Heart left ventricle (tissue), 16 donors: ENCODE measurements at regions not wholly inside any gene's neighbourhood (a gene's known extent, or its start where the extent isn't known, plus 50 kb on each side); places are given as distances from the start of the nearest gene placed in this dataset.

Source experiments
- ATAC-seq, 4 donors: fragments of 200-7000 bp; cut with Tn5 transposase; one replicate each; pipeline ENCODE4 v1.9.1; 2020 to 2022; ENCODE audit warnings: moderate library complexity in 4 of 4, mild to moderate bottlenecking in 3 of 4, moderate number of reproducible peaks in 1 of 4
- DNase-seq, 5 donors: peaks; one replicate each; pipeline ENCODE4 v3.0.0-alpha.2; 2020
- H3K27ac ChIP-seq, 12 donors: fragments of 200-600 bp; sonication (generic) in 4 of 12; one replicate each; pipeline versions ENCODE4 v1.5.0 to v1.8.0; 2016 to 2022; ENCODE audit warnings: mild to moderate bottlenecking in 2 of 12
- H3K27me3 ChIP-seq, 9 donors: fragments of 200-600 bp; sonication (generic) in 2 of 9; one replicate each; pipeline versions ENCODE4 v1.5.1 to v1.8.0; 2016 to 2022; ENCODE audit warnings: mild to moderate bottlenecking in 3 of 9
- H3K36me3 ChIP-seq, 9 donors: fragments of 200-600 bp; sonication (generic) in 2 of 9; one replicate each; pipeline versions ENCODE4 v1.5.0 to v1.8.0; 2018 to 2022; ENCODE audit warnings: mild to moderate bottlenecking in 2 of 9
- H3K4me1 ChIP-seq, 12 donors: fragments of 200-600 bp; sonication (generic) in 4 of 12; one replicate each; pipeline versions ENCODE4 v1.5.0 to v1.8.0; 2016 to 2022; ENCODE audit warnings: mild to moderate bottlenecking in 3 of 12
- H3K4me3 ChIP-seq, 12 donors: fragments of 200-600 bp; sonication (generic) in 4 of 12; one replicate each; pipeline versions ENCODE4 v1.5.0 to v1.8.0; 2017 to 2022; ENCODE audit warnings: mild to moderate bottlenecking in 9 of 12, moderate library complexity in 4 of 12
- H3K9me3 ChIP-seq, 12 donors: fragments of 200-600 bp; sonication (generic) in 4 of 12; one replicate each; pipeline versions ENCODE4 v1.5.0 to v1.8.0; 2016 to 2022; ENCODE audit warnings: mild to moderate bottlenecking in 1 of 12
- CTCF ChIP-seq, 12 donors: fragments of 200-600 bp; sonication (generic) in 4 of 12; IDR thresholded peaks; one replicate each; pipeline versions ENCODE4 v1.5.0 to v1.8.0; 2018 to 2022; ENCODE audit warnings: antibody characterized with exemption in 12 of 12, mild to moderate bottlenecking in 5 of 12
- POLR2A ChIP-seq, 2 donors: fragments of 450-650 bp; IDR thresholded peaks; one replicate each; pipeline ENCODE4 v1.6.1; 2017; ENCODE audit warnings: antibody characterized with exemption in 2 of 2, mild to moderate bottlenecking in 2 of 2, moderate library complexity in 2 of 2
- whole genome bisulfite sequencing, 4 donors: extraction: QIAGEN DNeasy Blood & Tissue Kit in 2 of 4; methylation state at CpG; one replicate each; pipeline versions ENCODE4 v1.1.5 to v1.1.7; 2013 to 2018; 5-methylcytosine and 5-hydroxymethylcytosine counted together
- intact Hi-C, 10 donors: fragments of 100-400 bp; cut with DNase I; formaldehyde crosslinking; loops; one replicate each; pipeline versions ENCODE4 v1.11.1 to v1.14.2; 2022
- donor health status: ischemic (EF 13 %, LVEDD 7.1; RV severe dilation, severe dysfunction).
- donor health status: healthy with polysubstance abuse.
- donor health status: DM: no; HTN: yes; CAD: no.
- donor health status: DM: no; HTN: no; CAD: no.
- donor health status: ischemic (EF 25% LVEDD 6.9; RV normal size, moderate dysfunction).
- donor health status: ischemic (EF 25% LVEDD 5.7; RV mildly dilated, moderate dysfunction).
- donor health status: healthy.
- donor health status: DM: yes; HTN: yes; CAD: no.
- donor health status: ischemic (EF 35%, LVEDD 5.7; RV mildly dilated, moderate dysfunction).
- donor health status: nonischemic (EF 11% LVEDD 7.7; RV severe dilation, severe dysfunction).
- donor health status: DM: yes; HTN: yes; CAD: no.
- donor health status: PGD.
- donor health status: ischemic (EF 29% LVEDD 5.4; RV normal size, mild dysfunction).
- donor health status: nonischemic (EF 23%, LVEDD 6.1; RV moderate dilation, normal function).

GRCh38 chr3:159763602-159764489, 224.8 kb upstream of the IL12A start:
- peaks cover 0 to 16% (median 0%) of the 10 kb centered on the region in 9 donors for H3K27me3 ChIP-seq
- ATAC-seq (peak; percentile 51 to 86 (median 72)), DNase-seq (peak; percentile 86 to 90 (median 89))
- TF ChIP-seq CTCF (IDR thresholded peaks at IDR 0.05) (peak in 9 of 12 donors; percentile 8 to 50 (median 33)), POLR2A (IDR thresholded peaks at IDR 0.05) (peak in 1 of 2 donors; percentile 50)
- no peaks in the 10 kb centered on the region for H3K36me3 ChIP-seq
- H3K4me3 ChIP-seq: peak overlapping the region; percentile 57 to 96 (median 84)
- no peaks in the 10 kb centered on the region for H3K9me3 ChIP-seq
- intact Hi-C loops: loop anchor here in 7 of 10 donors (2.0 to 10.0 kb wide), 14 partner anchors 31 to 149 kb away; no protein-coding TSS in a partner anchor
- H3K4me1 ChIP-seq: peaks cover 0 to 65% (median 36%) of the 10 kb centered on the region in 12 donors
- 0 to 1% (median 1%) methylated on average over 18 to 80 of the region's 80 CpGs for WGBS, 4 donors
- H3K27ac ChIP-seq: peak overlapping the region; percentile 91 to 100 (median 98)

- no peak for ATAC-seq
- Histone ChIP-seq H3K4me1 (peaks cover 0 to 70% (median 36%) of the 10 kb centered on the region in 12 donors), H3K9me3 (no peaks in the 10 kb centered on the region), H3K27me3 (peaks cover 0 to 16% (median 0%) of the 10 kb centered on the region in 9 donors), H3K36me3 (no peaks in the 10 kb centered on the region), H3K4me3 (peak overlapping the region; percentile 57 to 96 (median 84)), H3K27ac (peak overlapping the region; percentile 91 to 100 (median 98))
- DNase-seq: peak in 1 of 5 donors; percentile 66
- no peak for TF ChIP-seq POLR2A (IDR thresholded peaks at IDR 0.05)
- 0 to 1% (median 0%) methylated on average over 19 to 51 of the region's 51 CpGs for whole genome bisulfite sequencing, 4 donors
- intact Hi-C loops: loop anchor here in 9 of 10 donors (2.0 to 10.0 kb wide), 15 partner anchors 30 to 150 kb away; no protein-coding TSS in a partner anchor
Observed at GRCh38 chr3:159764490-159765029, 224.1 kb upstream of the IL12A start.

- no peaks in the 10 kb centered on the region for H3K9me3 ChIP-seq
- DNase-seq (peak; percentile 82 to 93 (median 88)), ATAC-seq (peak; percentile 28 to 73 (median 60))
- H3K36me3 ChIP-seq: peaks cover 0 to 5% (median 0%) of the 10 kb centered on the region in 9 donors
- intact Hi-C loops: loop anchor here in 8 of 10 donors (2.0 to 10.0 kb wide), 11 partner anchors 30 to 150 kb away; no protein-coding TSS in a partner anchor
- 0 to 1% (median 1%) methylated on average over 23 to 47 of the region's 47 CpGs for WGBS, 4 donors
- H3K4me3 ChIP-seq: peak overlapping the region; percentile 57 to 96 (median 84)
- peak overlapping the region; percentile 91 to 100 (median 98) for H3K27ac ChIP-seq
- peaks cover 0 to 63% (median 36%) of the 10 kb centered on the region in 12 donors for H3K4me1 ChIP-seq
- peaks cover 0 to 16% (median 0%) of the 10 kb centered on the region in 9 donors for H3K27me3 ChIP-seq
- TF ChIP-seq CTCF (IDR thresholded peaks at IDR 0.05): peak in 1 of 12 donors; percentile 31
- peak in 1 of 2 donors; percentile 37 for TF ChIP-seq POLR2A (IDR thresholded peaks at IDR 0.05)
Observed at GRCh38 chr3:159765030-159765859, 223.4 kb upstream of the IL12A start.

GRCh38 chr3:159765860-159766294, 222.8 kb upstream of the IL12A start:
- Histone ChIP-seq H3K27me3 (peaks cover 0 to 16% (median 0%) of the 10 kb centered on the region in 9 donors), H3K4me1 (peaks cover 0 to 57% (median 35%) of the 10 kb centered on the region in 12 donors), H3K36me3 (peaks cover 0 to 5% (median 0%) of the 10 kb centered on the region in 9 donors), H3K9me3 (no peaks in the 10 kb centered on the region), H3K4me3 (peak overlapping the region; percentile 57 to 96 (median 84)), H3K27ac (peak overlapping the region; percentile 91 to 100 (median 98))
- DNase-seq: peak in 4 of 5 donors; percentile 29 to 62 (median 48)
- peak in 2 of 4 donors; percentile 25 for ATAC-seq
- WGBS, 4 donors: 27 to 42% (median 38%) methylated on average over 5 of the region's 5 CpGs
- intact Hi-C loops: loop anchor here in 8 of 10 donors (2.0 to 10.0 kb wide), 11 partner anchors 29 to 151 kb away; no protein-coding TSS in a partner anchor
- no peak for TF ChIP-seq POLR2A (IDR thresholded peaks at IDR 0.05)
- TF ChIP-seq CTCF (IDR thresholded peaks at IDR 0.05): no peak
